Heart left ventricle (tissue), 16 donors: ENCODE measurements at regions not wholly inside any gene's neighbourhood (a gene's known extent, or its start where the extent isn't known, plus 50 kb on each side); places are given as distances from the start of the nearest gene placed in this dataset.

ENCODE experiments used
- ATAC-seq, 4 donors: fragments of 200-7000 bp; cut with Tn5 transposase; one replicate each; pipeline ENCODE4 v1.9.1; 2020 to 2022; ENCODE audit warnings: moderate library complexity in 4 of 4, mild to moderate bottlenecking in 3 of 4, moderate number of reproducible peaks in 1 of 4
- DNase-seq, 5 donors: peaks; one replicate each; pipeline ENCODE4 v3.0.0-alpha.2; 2020
- H3K27ac ChIP-seq, 12 donors: fragments of 200-600 bp; sonication (generic) in 4 of 12; one replicate each; pipeline versions ENCODE4 v1.5.0 to v1.8.0; 2016 to 2022; ENCODE audit warnings: mild to moderate bottlenecking in 2 of 12
- H3K27me3 ChIP-seq, 9 donors: fragments of 200-600 bp; sonication (generic) in 2 of 9; one replicate each; pipeline versions ENCODE4 v1.5.1 to v1.8.0; 2016 to 2022; ENCODE audit warnings: mild to moderate bottlenecking in 3 of 9
- H3K36me3 ChIP-seq, 9 donors: fragments of 200-600 bp; sonication (generic) in 2 of 9; one replicate each; pipeline versions ENCODE4 v1.5.0 to v1.8.0; 2018 to 2022; ENCODE audit warnings: mild to moderate bottlenecking in 2 of 9
- H3K4me1 ChIP-seq, 12 donors: fragments of 200-600 bp; sonication (generic) in 4 of 12; one replicate each; pipeline versions ENCODE4 v1.5.0 to v1.8.0; 2016 to 2022; ENCODE audit warnings: mild to moderate bottlenecking in 3 of 12
- H3K4me3 ChIP-seq, 12 donors: fragments of 200-600 bp; sonication (generic) in 4 of 12; one replicate each; pipeline versions ENCODE4 v1.5.0 to v1.8.0; 2017 to 2022; ENCODE audit warnings: mild to moderate bottlenecking in 9 of 12, moderate library complexity in 4 of 12
- H3K9me3 ChIP-seq, 12 donors: fragments of 200-600 bp; sonication (generic) in 4 of 12; one replicate each; pipeline versions ENCODE4 v1.5.0 to v1.8.0; 2016 to 2022; ENCODE audit warnings: mild to moderate bottlenecking in 1 of 12
- POLR2A ChIP-seq, 2 donors: fragments of 450-650 bp; IDR thresholded peaks; one replicate each; pipeline ENCODE4 v1.6.1; 2017; ENCODE audit warnings: antibody characterized with exemption in 2 of 2, mild to moderate bottlenecking in 2 of 2, moderate library complexity in 2 of 2
- WGBS, 4 donors: extraction: QIAGEN DNeasy Blood & Tissue Kit in 2 of 4; methylation state at CpG; one replicate each; pipeline versions ENCODE4 v1.1.5 to v1.1.7; 2013 to 2018; 5-methylcytosine and 5-hydroxymethylcytosine counted together
- intact Hi-C, 10 donors: fragments of 100-400 bp; cut with DNase I; formaldehyde crosslinking; loops; one replicate each; pipeline versions ENCODE4 v1.11.1 to v1.14.2; 2022
- TF ChIP-seq, protein P1 (sequence below), 12 donors: fragments of 200-600 bp; sonication (generic) in 4 of 12; IDR thresholded peaks; one replicate each; pipeline versions ENCODE4 v1.5.0 to v1.8.0; 2018 to 2022; ENCODE audit warnings: antibody characterized with exemption in 12 of 12, mild to moderate bottlenecking in 5 of 12
- donor health status: ischemic (EF 13 %, LVEDD 7.1; RV severe dilation, severe dysfunction).
- donor health status: healthy with polysubstance abuse.
- donor health status: DM: no; HTN: yes; CAD: no.
- donor health status: DM: no; HTN: no; CAD: no.
- donor health status: ischemic (EF 25% LVEDD 6.9; RV normal size, moderate dysfunction).
- donor health status: ischemic (EF 25% LVEDD 5.7; RV mildly dilated, moderate dysfunction).
- donor health status: healthy.
- donor health status: DM: yes; HTN: yes; CAD: no.
- donor health status: ischemic (EF 35%, LVEDD 5.7; RV mildly dilated, moderate dysfunction).
- donor health status: nonischemic (EF 11% LVEDD 7.7; RV severe dilation, severe dysfunction).
- donor health status: DM: yes; HTN: yes; CAD: no.
- donor health status: PGD.
- donor health status: ischemic (EF 29% LVEDD 5.4; RV normal size, mild dysfunction).
- donor health status: nonischemic (EF 23%, LVEDD 6.1; RV moderate dilation, normal function).

DNA sequence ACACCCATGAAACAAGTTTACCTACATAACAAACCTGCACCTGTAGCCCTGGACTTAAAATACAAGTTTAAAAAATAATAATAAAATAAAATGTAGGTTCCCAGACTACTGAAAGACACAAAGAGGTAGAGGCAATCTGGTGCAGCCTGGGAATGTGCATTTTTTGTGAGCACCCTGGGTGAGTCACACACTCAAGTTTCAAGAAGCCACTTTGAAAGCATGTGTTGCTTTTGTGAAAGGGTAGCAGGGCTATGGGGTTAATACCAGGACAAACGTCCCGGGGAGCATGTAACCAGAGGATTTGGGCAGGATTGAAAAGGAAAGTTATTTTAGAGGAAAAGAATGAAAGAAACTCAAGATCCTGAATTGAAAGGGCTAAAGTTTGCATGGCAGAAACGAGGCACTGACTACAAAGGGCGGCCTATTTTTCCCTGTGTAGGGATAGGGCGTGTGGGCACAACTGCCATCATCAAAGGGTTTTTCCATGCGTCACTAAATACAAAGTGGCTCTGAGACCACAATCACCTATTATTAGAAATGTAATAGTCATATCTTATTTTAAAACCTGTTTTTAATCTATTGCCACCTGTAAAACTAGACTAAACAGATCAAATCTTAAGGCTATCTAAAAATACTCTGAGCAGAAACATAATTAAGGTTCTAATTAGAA is 314.9 kb downstream of the COG6 start:
- Histone ChIP-seq H3K27ac (no peak overlapping the region), H3K36me3 (no peaks in the 10 kb centered on the region), H3K4me1 (no peaks in the 10 kb centered on the region), H3K4me3 (no peak overlapping the region), H3K27me3 (no peaks in the 10 kb centered on the region), H3K9me3 (no peaks in the 10 kb centered on the region)
- no peak for TF ChIP-seq POLR2A (IDR thresholded peaks at IDR 0.05)
- TF ChIP-seq, protein P1, sequence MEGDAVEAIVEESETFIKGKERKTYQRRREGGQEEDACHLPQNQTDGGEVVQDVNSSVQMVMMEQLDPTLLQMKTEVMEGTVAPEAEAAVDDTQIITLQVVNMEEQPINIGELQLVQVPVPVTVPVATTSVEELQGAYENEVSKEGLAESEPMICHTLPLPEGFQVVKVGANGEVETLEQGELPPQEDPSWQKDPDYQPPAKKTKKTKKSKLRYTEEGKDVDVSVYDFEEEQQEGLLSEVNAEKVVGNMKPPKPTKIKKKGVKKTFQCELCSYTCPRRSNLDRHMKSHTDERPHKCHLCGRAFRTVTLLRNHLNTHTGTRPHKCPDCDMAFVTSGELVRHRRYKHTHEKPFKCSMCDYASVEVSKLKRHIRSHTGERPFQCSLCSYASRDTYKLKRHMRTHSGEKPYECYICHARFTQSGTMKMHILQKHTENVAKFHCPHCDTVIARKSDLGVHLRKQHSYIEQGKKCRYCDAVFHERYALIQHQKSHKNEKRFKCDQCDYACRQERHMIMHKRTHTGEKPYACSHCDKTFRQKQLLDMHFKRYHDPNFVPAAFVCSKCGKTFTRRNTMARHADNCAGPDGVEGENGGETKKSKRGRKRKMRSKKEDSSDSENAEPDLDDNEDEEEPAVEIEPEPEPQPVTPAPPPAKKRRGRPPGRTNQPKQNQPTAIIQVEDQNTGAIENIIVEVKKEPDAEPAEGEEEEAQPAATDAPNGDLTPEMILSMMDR (IDR thresholded peaks at IDR 0.05), result no peak
- 83 to 86% (median 85%) methylated on average over 6 of the region's 6 CpGs for WGBS, 4 donors
- ATAC-seq (no peak), DNase-seq (no peak)
- intact Hi-C loops, result no loop called here

DNA sequence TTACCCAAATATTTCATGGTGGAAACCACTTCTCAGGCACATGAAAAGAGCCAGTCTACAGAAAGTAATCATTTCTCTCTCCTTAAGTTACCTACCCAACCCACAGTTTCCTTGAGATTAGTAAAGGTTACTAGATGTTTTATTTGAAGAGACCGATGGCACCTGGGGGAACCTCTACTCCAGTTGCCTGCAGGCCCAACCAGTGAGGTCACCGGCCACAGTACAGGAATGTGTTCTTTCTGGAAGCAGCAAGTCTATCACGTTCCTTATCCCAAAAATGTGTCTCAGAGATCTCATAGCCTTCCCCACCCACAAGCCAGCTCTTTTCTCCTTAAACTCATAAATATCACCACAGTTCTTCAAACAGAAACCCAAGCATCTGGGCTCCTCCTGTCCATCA is 316.1 kb downstream of the COG6 start:
- TF ChIP-seq POLR2A (IDR thresholded peaks at IDR 0.05), result no peak
- TF ChIP-seq, protein P1 (IDR thresholded peaks at IDR 0.05), result no peak
- ATAC-seq, result no peak
- Histone ChIP-seq H3K27me3 (peaks cover 0 to 3% (median 0%) of the 10 kb centered on the region in 9 donors), H3K36me3 (no peaks in the 10 kb centered on the region), H3K4me1 (no peaks in the 10 kb centered on the region), H3K27ac (no peak overlapping the region), H3K9me3 (no peaks in the 10 kb centered on the region), H3K4me3 (no peak overlapping the region)
- WGBS, 4 donors, result 84 to 91% (median 89%) methylated on average over 3 of the region's 3 CpGs
- intact Hi-C loops, result no loop called here
- no peak for DNase-seq

DNA sequence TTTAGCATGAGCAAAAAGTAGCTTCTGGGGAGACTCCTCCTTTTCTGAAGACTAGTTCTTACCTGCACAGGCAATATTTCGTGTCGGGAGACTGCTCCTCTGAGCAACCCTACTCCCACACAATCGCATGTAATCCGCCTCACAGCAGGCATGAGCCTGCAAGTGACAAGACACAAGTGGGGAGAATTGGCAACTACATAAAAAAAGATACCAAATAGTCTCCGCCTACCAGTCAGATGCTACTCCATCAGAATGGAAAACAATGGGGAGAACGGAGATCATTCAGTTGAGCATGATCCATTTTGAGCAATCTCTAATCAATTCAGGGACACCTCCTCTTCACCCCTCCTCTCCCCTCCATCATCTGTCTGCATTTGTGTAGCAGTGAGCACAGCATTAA is 321.0 kb downstream of the COG6 start:
- H3K4me3 ChIP-seq, result no peak overlapping the region
- no peaks in the 10 kb centered on the region for H3K9me3 ChIP-seq
- intact Hi-C loops, result no loop called here
- 74 to 75% (median 75%) methylated on average over 6 of the region's 6 CpGs for WGBS, 4 donors
- no peak for ATAC-seq
- no peaks in the 10 kb centered on the region for H3K4me1 ChIP-seq
- no peak for DNase-seq
- H3K27me3 ChIP-seq, result peaks cover 0 to 3% (median 0%) of the 10 kb centered on the region in 9 donors
- no peak overlapping the region for H3K27ac ChIP-seq
- TF ChIP-seq POLR2A (IDR thresholded peaks at IDR 0.05), result no peak
- TF ChIP-seq, protein P1 (IDR thresholded peaks at IDR 0.05), result no peak
- H3K36me3 ChIP-seq, result no peaks in the 10 kb centered on the region

DNA sequence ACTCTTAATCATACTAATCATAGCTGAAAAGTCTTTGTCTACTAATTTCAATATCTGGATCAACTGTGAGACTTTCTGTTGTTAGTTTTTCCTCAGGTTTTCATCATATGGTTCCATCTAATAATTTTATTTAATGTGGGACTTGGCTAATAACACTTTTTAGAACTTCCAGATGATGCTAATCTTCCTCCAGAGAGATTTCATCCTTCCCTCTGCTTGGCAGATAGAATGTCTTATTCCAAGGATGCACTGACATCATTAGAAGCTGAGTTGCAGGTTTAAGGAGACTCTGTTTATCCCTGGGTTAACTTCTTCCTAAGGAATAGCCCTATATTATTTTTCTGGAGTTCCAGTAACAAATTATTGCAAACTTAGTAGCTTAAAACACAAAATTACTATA is 325.6 kb downstream of the COG6 start:
- no peak for TF ChIP-seq POLR2A (IDR thresholded peaks at IDR 0.05)
- TF ChIP-seq, protein P1 (IDR thresholded peaks at IDR 0.05), result no peak
- Histone ChIP-seq H3K36me3 (no peaks in the 10 kb centered on the region), H3K4me3 (no peak overlapping the region), H3K4me1 (peaks cover 0 to 8% (median 0%) of the 10 kb centered on the region in 12 donors), H3K27ac (no peak overlapping the region), H3K9me3 (no peaks in the 10 kb centered on the region), H3K27me3 (peaks cover 0 to 3% (median 0%) of the 10 kb centered on the region in 9 donors)
- DNase-seq (no peak), ATAC-seq (no peak)
- intact Hi-C loops, result no loop called here
